ENCODE measurements at regions not wholly inside any gene's neighbourhood (a gene's known extent, or its start where the extent isn't known, plus 50 kb on each side); places are given as distances from the start of the nearest gene placed in this dataset.

DNA sequence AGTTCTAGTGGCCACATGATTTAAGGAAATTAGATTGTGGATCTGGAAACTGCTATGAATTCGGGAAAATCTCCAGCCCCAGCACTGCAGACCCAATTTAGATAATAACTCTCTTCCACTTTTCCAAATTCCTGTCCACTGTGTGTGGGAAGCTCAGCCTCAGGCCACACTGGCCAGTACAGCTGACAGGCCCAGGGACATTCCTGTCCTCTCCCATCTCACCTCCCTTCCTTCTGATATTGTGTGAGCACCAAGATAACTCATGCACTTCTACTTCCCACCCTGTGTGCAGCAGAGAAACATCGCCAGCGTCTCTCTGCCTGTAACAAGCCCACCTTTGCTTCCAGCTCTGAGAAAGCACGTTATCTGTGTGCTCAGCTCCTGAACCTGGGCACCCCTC is 145.1 kb upstream of the RREB1 start:
- TF ChIP-seq POLR2AphosphoS5 (IDR thresholded peaks at IDR 0.05; ENCODE audit: low read depth, low read length) (no peak), SIN3A (IDR thresholded peaks at IDR 0.05; ENCODE audit: borderline replicate concordance, insufficient read depth, low read length) (no peak)
- TF ChIP-seq, protein P1, sequence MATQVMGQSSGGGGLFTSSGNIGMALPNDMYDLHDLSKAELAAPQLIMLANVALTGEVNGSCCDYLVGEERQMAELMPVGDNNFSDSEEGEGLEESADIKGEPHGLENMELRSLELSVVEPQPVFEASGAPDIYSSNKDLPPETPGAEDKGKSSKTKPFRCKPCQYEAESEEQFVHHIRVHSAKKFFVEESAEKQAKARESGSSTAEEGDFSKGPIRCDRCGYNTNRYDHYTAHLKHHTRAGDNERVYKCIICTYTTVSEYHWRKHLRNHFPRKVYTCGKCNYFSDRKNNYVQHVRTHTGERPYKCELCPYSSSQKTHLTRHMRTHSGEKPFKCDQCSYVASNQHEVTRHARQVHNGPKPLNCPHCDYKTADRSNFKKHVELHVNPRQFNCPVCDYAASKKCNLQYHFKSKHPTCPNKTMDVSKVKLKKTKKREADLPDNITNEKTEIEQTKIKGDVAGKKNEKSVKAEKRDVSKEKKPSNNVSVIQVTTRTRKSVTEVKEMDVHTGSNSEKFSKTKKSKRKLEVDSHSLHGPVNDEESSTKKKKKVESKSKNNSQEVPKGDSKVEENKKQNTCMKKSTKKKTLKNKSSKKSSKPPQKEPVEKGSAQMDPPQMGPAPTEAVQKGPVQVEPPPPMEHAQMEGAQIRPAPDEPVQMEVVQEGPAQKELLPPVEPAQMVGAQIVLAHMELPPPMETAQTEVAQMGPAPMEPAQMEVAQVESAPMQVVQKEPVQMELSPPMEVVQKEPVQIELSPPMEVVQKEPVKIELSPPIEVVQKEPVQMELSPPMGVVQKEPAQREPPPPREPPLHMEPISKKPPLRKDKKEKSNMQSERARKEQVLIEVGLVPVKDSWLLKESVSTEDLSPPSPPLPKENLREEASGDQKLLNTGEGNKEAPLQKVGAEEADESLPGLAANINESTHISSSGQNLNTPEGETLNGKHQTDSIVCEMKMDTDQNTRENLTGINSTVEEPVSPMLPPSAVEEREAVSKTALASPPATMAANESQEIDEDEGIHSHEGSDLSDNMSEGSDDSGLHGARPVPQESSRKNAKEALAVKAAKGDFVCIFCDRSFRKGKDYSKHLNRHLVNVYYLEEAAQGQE (IDR thresholded peaks at IDR 0.05; ENCODE audit: insufficient read depth in 1 of 2, low read depth in 2 of 2, low read length in 2 of 2) = no peak
